T-cell (primary cell): ENCODE measurements at regions not wholly inside any gene's neighbourhood (a gene's known extent, or its start where the extent isn't known, plus 50 kb on each side); places are given as distances from the start of the nearest gene placed in this dataset.

Source experiments
- ATAC-seq, 4 experiments: fragments of 200-7000 bp in 3 of 4; fragments of 150-1000 bp in 1 of 4; cut with Tn5 transposase; replicated peaks in 1 of 4; 1 replicate in 3 of 4; 2 replicates in 1 of 4; pipeline ENCODE4 v1.10.0; 2021; ENCODE audit warnings: moderate library complexity in 3 of 4, mild to moderate bottlenecking in 2 of 4, moderate number of reproducible peaks in 1 of 4
- CTCF ChIA-PET, 2 donors: fragments of 300-600 bp; sonication (Branson Sonifier 250); formaldehyde crosslinking; loops; one replicate each; lab custom pipeline; 2022; ENCODE audit warnings: antibody characterized with exemption in 2 of 2; lab: Charles Lee
- POLR2A ChIA-PET, 2 donors: fragments of 300-600 bp; sonication (Branson Sonifier 250); formaldehyde crosslinking; loops; one replicate each; lab custom pipeline; 2022; ENCODE audit warnings: antibody characterized with exemption in 2 of 2; lab: Charles Lee
- DNase-seq, 35 experiments: peaks; one replicate each; pipeline versions ENCODE4 v3.0.0 to v3.0.0-alpha.2; 2013 to 2023
- H3K27ac ChIP-seq: one replicate; pipeline ENCODE4 v1.5.1; 2013; ENCODE audit warnings: low read length
- H3K27me3 ChIP-seq, 2 experiments: replicated peaks in 1 of 2; 1 replicate in 1 of 2; 2 replicates in 1 of 2; pipeline versions ENCODE4 v1.6.1 to v1.7.0; 2013; ENCODE audit warnings: low read length in 1 of 2, mixed read lengths in 1 of 2; ENCODE audit not compliant: control insufficient read depth in 2 of 2, insufficient read depth in 2 of 2; ENCODE audit errors: extremely low read depth in 1 of 2
- H3K36me3 ChIP-seq, 2 donors: 1 replicate in 1 of 2; 2 replicates in 1 of 2; pipeline versions ENCODE4 v1.6.1 to v1.7.0; 2013; ENCODE audit warnings: low read length in 1 of 2; ENCODE audit not compliant: control insufficient read depth in 2 of 2, insufficient read depth in 1 of 2; ENCODE audit errors: extremely low read depth in 1 of 2
- H3K4me1 ChIP-seq, 2 experiments: 1 replicate in 1 of 2; 2 replicates in 1 of 2; pipeline versions ENCODE4 v1.6.1 to v1.7.0; 2013; ENCODE audit warnings: low read length in 2 of 2, mixed read lengths in 1 of 2; ENCODE audit not compliant: insufficient read depth in 2 of 2, control insufficient read depth in 1 of 2; ENCODE audit errors: extremely low read depth in 1 of 2
- H3K4me3 ChIP-seq, 2 donors: 1 replicate in 1 of 2; 2 replicates in 1 of 2; pipeline versions ENCODE4 v1.5.1 to v1.7.0; 2013; ENCODE audit warnings: mild to moderate bottlenecking in 2 of 2, low read length in 1 of 2, moderate library complexity in 1 of 2; ENCODE audit not compliant: control insufficient read depth in 1 of 2; ENCODE audit errors: extremely low read depth in 1 of 2
- H3K9me3 ChIP-seq: 2 replicates; pipeline ENCODE4 v1.7.0; 2013
- H3K27ac Mint-ChIP-seq, 2 donors: one replicate each; pipeline ENCODE4 v1.8.0; 2020 to 2021; ENCODE audit warnings: mild to moderate bottlenecking in 2 of 2, mixed read lengths in 2 of 2
- H3K27me3 Mint-ChIP-seq, 2 donors: one replicate each; pipeline ENCODE4 v1.8.0; 2021 to 2022; ENCODE audit warnings: mixed read lengths in 2 of 2
- H3K36me3 Mint-ChIP-seq: one replicate; pipeline ENCODE4 v1.8.0; 2021; ENCODE audit warnings: mixed read lengths
- H3K4me1 Mint-ChIP-seq, 3 donors: one replicate each; pipeline ENCODE4 v1.8.0; 2020 to 2022; ENCODE audit warnings: mixed read lengths in 3 of 3, mild to moderate bottlenecking in 1 of 3
- H3K4me3 Mint-ChIP-seq, 3 donors: one replicate each; pipeline ENCODE4 v1.8.0; 2020 to 2022; ENCODE audit warnings: mild to moderate bottlenecking in 3 of 3, mixed read lengths in 3 of 3, moderate library complexity in 3 of 3
- H3K9me3 Mint-ChIP-seq, 3 donors: one replicate each; pipeline ENCODE4 v1.8.0; 2020 to 2022; ENCODE audit warnings: mixed read lengths in 3 of 3
- WGBS: methylation state at CpG from one replicate; pipeline ENCODE4 v1.1.5; 2013; ENCODE audit warnings: missing lambda C conversion rate; ENCODE audit not compliant: insufficient coverage; 5-methylcytosine and 5-hydroxymethylcytosine counted together

- ChIA-PET POLR2A (no interaction called here), CTCF (no interaction called here)
- Mint-ChIP-seq H3K4me3 (no peak overlapping the region), H3K27me3 (no peaks in the 10 kb centered on the region), H3K27ac (no peak overlapping the region), H3K4me1 (peaks cover 15 to 26% (median 18%) of the 10 kb centered on the region in 3 donors), H3K36me3 (no peaks in the 10 kb centered on the region), H3K9me3 (no peaks in the 10 kb centered on the region)
- H3K4me3 ChIP-seq: no peak overlapping the region
- peaks cover 0 to 23% of the 10 kb centered on the region in 2 experiments for H3K4me1 ChIP-seq
- no peaks in the 10 kb centered on the region for H3K36me3 ChIP-seq
- DNase-seq (peak in 1 of 35 experiments; percentile 11), ATAC-seq (peak; percentile 54 to 87 (median 83))
- no peak overlapping the region for H3K27ac ChIP-seq
- H3K9me3 ChIP-seq: no peaks in the 10 kb centered on the region
- WGBS: no CpG with 5 or more reads among the region's 2 CpGs
- no peaks in the 10 kb centered on the region for H3K27me3 ChIP-seq
Observed at GRCh38 chr2:145323512-145323911, 803.6 kb upstream of the ZEB2 start.

DNA sequence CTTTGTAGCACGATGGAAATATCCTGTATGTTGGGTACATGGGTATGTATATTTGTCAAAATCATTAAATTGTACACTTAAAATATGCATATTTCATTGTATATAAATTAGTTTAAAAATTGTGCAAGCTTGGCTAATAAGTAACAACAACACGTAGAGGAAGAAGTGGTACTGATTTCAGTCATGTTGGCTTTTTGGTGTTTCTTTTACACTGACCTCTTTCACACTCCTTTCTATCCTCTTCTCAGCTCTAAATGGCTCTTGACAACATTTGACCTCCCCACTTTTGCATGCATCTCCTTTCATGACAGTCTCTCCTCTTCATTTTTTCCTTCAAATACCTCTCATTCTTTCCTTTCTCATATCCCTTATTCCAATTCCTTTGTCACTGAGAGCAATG lies 801.4 kb upstream of the ZEB2 start:
- Histone ChIP-seq H3K4me3 (no peak overlapping the region), H3K36me3 (no peaks in the 10 kb centered on the region), H3K4me1 (peaks cover 0 to 23% of the 10 kb centered on the region in 2 experiments), H3K9me3 (no peaks in the 10 kb centered on the region), H3K27ac (no peak overlapping the region), H3K27me3 (no peaks in the 10 kb centered on the region)
- POLR2A ChIA-PET: no interaction called here
- no peak overlapping the region for H3K4me3 Mint-ChIP-seq
- no peaks in the 10 kb centered on the region for H3K27me3 Mint-ChIP-seq
- ATAC-seq (no peak), DNase-seq (no peak)
- H3K9me3 Mint-ChIP-seq: no peaks in the 10 kb centered on the region
- CTCF ChIA-PET: no interaction called here
- no peaks in the 10 kb centered on the region for H3K36me3 Mint-ChIP-seq
- no CpG with 5 or more reads among the region's 2 CpGs for WGBS
- no peak overlapping the region for H3K27ac Mint-ChIP-seq
- peaks cover 15 to 26% (median 18%) of the 10 kb centered on the region in 3 donors for H3K4me1 Mint-ChIP-seq

DNA sequence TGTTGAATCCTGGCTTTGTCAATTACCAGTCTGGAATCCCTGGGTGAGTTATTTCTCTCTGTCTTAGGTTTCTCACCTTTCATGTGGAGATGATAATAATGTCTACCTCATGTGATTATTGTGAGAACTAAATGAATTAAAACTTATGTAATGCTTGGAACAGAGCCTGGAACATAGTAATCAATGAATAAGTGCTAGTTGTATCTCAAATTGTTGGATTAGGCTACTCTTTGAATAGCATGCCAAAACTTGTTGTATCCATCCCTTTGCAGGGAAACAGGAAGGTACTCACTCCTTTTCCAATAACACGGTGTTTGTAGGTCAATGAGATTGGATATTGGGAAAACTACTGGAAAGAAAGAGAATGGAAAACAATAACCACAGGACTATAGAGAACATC lies 796.6 kb upstream of the ZEB2 start:
- H3K4me1 ChIP-seq: no peaks in the 10 kb centered on the region
- H3K36me3 ChIP-seq: no peaks in the 10 kb centered on the region
- no peak overlapping the region for H3K4me3 ChIP-seq
- DNase-seq (no peak), ATAC-seq (no peak)
- no CpG with 5 or more reads among the region's 1 CpG for WGBS
- Mint-ChIP-seq H3K4me1 (no peaks in the 10 kb centered on the region), H3K9me3 (peaks cover 0 to 5% (median 5%) of the 10 kb centered on the region in 3 donors), H3K4me3 (no peak overlapping the region), H3K27ac (no peak overlapping the region), H3K36me3 (no peaks in the 10 kb centered on the region), H3K27me3 (no peaks in the 10 kb centered on the region)
- H3K27me3 ChIP-seq: no peaks in the 10 kb centered on the region
- ChIA-PET POLR2A (no interaction called here), CTCF (no interaction called here)
- no peaks in the 10 kb centered on the region for H3K9me3 ChIP-seq
- no peak overlapping the region for H3K27ac ChIP-seq

GRCh38 chr2:145315053-145315452 lies 795.1 kb upstream of the ZEB2 start:
- Histone ChIP-seq H3K9me3 (no peaks in the 10 kb centered on the region), H3K36me3 (no peaks in the 10 kb centered on the region), H3K27me3 (no peaks in the 10 kb centered on the region), H3K4me3 (no peak overlapping the region), H3K4me1 (no peaks in the 10 kb centered on the region), H3K27ac (no peak overlapping the region)
- ATAC-seq (no peak), DNase-seq (no peak)
- ChIA-PET CTCF (no interaction called here), POLR2A (no interaction called here)
- Mint-ChIP-seq H3K27ac (no peak overlapping the region), H3K27me3 (no peaks in the 10 kb centered on the region), H3K4me3 (no peak overlapping the region), H3K4me1 (no peaks in the 10 kb centered on the region), H3K36me3 (no peaks in the 10 kb centered on the region), H3K9me3 (peaks cover 0 to 8% (median 5%) of the 10 kb centered on the region in 3 donors)
- WGBS: no CpG with 5 or more reads among the region's 3 CpGs

DNA sequence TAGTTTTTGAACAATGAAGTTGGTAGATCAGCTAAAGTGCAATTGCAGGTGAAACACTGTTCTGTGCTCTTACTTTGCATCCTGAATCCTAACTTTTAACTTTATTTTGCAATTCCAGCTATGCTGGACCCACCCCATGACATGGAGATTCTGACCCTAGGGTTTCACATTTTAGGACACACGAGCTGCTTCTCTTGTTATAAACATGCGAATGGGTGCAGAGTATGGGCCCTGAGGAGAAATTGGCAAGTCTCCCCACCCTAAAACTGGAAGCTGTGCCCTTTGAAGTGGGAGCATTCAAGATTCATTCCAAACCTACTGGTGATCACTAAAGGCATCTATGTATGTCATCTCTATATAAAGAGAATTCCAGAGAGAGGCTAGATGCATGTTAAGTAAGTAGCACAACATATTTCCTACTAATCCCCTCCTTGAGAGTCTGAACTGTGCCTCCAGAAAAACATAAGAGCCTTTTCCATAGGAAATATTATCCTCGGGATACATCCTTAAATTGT lies 794.3 kb upstream of the ZEB2 start:
- Mint-ChIP-seq H3K4me3 (no peak overlapping the region), H3K4me1 (no peaks in the 10 kb centered on the region), H3K27me3 (no peaks in the 10 kb centered on the region), H3K36me3 (no peaks in the 10 kb centered on the region), H3K9me3 (peaks cover 0 to 8% (median 5%) of the 10 kb centered on the region in 3 donors), H3K27ac (no peak overlapping the region)
- H3K4me3 ChIP-seq: no peak overlapping the region
- no peaks in the 10 kb centered on the region for H3K36me3 ChIP-seq
- ATAC-seq (no peak), DNase-seq (no peak)
- WGBS: no CpG with 5 or more reads among the region's 3 CpGs
- no peak overlapping the region for H3K27ac ChIP-seq
- no peaks in the 10 kb centered on the region for H3K9me3 ChIP-seq
- CTCF ChIA-PET: no interaction called here
- no peaks in the 10 kb centered on the region for H3K27me3 ChIP-seq
- POLR2A ChIA-PET: no interaction called here
- no peaks in the 10 kb centered on the region for H3K4me1 ChIP-seq

DNA sequence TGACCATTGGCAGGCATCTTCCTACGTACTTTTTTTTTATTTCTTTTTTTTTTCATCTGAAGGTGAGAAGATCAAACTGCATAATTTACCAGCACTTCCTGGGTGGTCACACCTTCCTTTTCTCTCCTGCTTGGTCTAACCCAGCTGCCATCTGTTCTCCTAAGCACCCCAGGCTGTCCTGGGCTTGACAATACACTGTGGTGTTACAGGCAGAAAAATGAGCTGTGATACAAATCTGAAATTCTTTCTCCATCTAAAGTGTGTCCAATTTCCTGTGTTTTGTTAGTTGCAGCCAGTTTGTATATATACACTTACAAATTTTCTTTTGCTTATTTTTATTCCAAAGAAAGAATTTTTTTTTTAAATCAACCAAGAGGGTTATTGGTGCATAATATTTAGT lies 786.0 kb upstream of the ZEB2 start:
- ChIA-PET CTCF (interaction anchor here in 1 of 2 donors (0.5 kb wide), 1 partner anchor 1170 kb away, joined by 5 read pairs; no protein-coding TSS in a partner anchor), POLR2A (no interaction called here)
- H3K4me1 ChIP-seq: no peaks in the 10 kb centered on the region
- no peaks in the 10 kb centered on the region for H3K27me3 ChIP-seq
- Mint-ChIP-seq H3K4me1 (no peaks in the 10 kb centered on the region), H3K4me3 (no peak overlapping the region), H3K27me3 (no peaks in the 10 kb centered on the region), H3K9me3 (peaks cover 0 to 2% (median 0%) of the 10 kb centered on the region in 3 donors), H3K36me3 (no peaks in the 10 kb centered on the region), H3K27ac (no peak overlapping the region)
- H3K27ac ChIP-seq: no peak overlapping the region
- 43% methylated on average over 1 of the region's 1 CpG for WGBS
- H3K9me3 ChIP-seq: no peaks in the 10 kb centered on the region
- DNase-seq (no peak), ATAC-seq (no peak)
- no peaks in the 10 kb centered on the region for H3K36me3 ChIP-seq
- H3K4me3 ChIP-seq: no peak overlapping the region

DNA sequence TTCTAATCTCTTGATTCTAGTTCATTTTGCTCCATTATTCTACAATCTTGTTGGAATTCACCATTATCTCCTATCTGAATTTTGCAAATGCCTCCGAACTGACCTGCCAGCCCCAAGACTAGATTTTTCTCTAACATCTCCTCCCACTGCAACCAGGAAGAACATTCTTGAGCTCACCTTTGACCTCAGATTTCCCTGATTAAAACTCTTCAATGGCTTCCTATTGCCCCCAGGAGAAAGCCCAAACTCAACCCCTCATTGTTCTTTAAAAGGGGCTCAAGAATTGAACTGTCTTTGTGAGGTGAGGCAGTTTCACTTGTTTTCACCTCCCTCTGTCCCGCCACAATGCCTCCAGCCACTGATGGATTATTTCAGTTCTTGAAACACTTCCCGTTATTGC lies 784.6 kb upstream of the ZEB2 start:
- ATAC-seq: no peak
- 100% methylated on average over 1 of the region's 3 CpGs for WGBS
- H3K4me3 Mint-ChIP-seq: no peak overlapping the region

More for the DNA sequence above, 784.6 kb upstream of the ZEB2 start:
- H3K27ac Mint-ChIP-seq: no peak overlapping the region
- no peaks in the 10 kb centered on the region for H3K36me3 Mint-ChIP-seq
- DNase-seq: no peak
- POLR2A ChIA-PET: no interaction called here
- CTCF ChIA-PET: no interaction called here
- H3K9me3 Mint-ChIP-seq: no peaks in the 10 kb centered on the region
- Histone ChIP-seq H3K36me3 (no peaks in the 10 kb centered on the region), H3K9me3 (no peaks in the 10 kb centered on the region), H3K4me1 (no peaks in the 10 kb centered on the region), H3K27ac (no peak overlapping the region), H3K27me3 (no peaks in the 10 kb centered on the region), H3K4me3 (no peak overlapping the region)
- H3K4me1 Mint-ChIP-seq: no peaks in the 10 kb centered on the region
- peaks cover 0 to 2% of the 10 kb centered on the region in 2 donors for H3K27me3 Mint-ChIP-seq
